Keratinocyte (primary cell): ENCODE measurements at regions not wholly inside any gene's neighbourhood (a gene's known extent, or its start where the extent isn't known, plus 50 kb on each side); places are given as distances from the start of the nearest gene placed in this dataset.

Experiments used
- DNase-seq: peaks from one replicate; pipeline ENCODE4 v3.0.0-alpha.2; 2011; ENCODE audit warnings: low read depth, missing footprints, low spot score
- FAIRE-seq: peaks from 2 replicates; lab custom pipeline; 2011; peaks lifted over from hg19 to GRCh38; lab: Jason Lieb, UNC
- H2AFZ ChIP-seq: 2 replicates; pipeline ENCODE4 v1.6.0; 2012; ENCODE audit warnings: low read length, control low read depth, inconsistent platforms; ENCODE audit not compliant: control insufficient read depth
- H3K27ac ChIP-seq: 2 replicates; pipeline ENCODE4 v1.5.1; 2011; ENCODE audit warnings: low read length; ENCODE audit not compliant: control insufficient read depth, insufficient read depth
- H3K27me3 ChIP-seq: 3 replicates; pipeline ENCODE4 v1.6.0; 2011; ENCODE audit warnings: low read length; ENCODE audit not compliant: control insufficient read depth, insufficient read depth; ENCODE audit errors: extremely low read depth
- H3K36me3 ChIP-seq, 2 experiments: 2 replicates in 1 of 2; 3 replicates in 1 of 2; pipeline ENCODE4 v1.5.1; 2011; ENCODE audit warnings: low read length in 2 of 2, mild to moderate bottlenecking in 1 of 2; ENCODE audit not compliant: control insufficient read depth in 2 of 2, insufficient read depth in 2 of 2; ENCODE audit errors: extremely low read depth in 1 of 2
- H3K4me1 ChIP-seq: 3 replicates; pipeline ENCODE4 v1.5.1; 2011; ENCODE audit warnings: low read length; ENCODE audit not compliant: control insufficient read depth, insufficient read depth; ENCODE audit errors: extremely low read depth
- H3K4me2 ChIP-seq: 3 replicates; pipeline ENCODE4 v1.6.0; 2011; ENCODE audit warnings: low read depth, low read length; ENCODE audit not compliant: control insufficient read depth, insufficient read depth; ENCODE audit errors: extremely low read depth
- H3K4me3 ChIP-seq, 3 experiments: fragments of 200-600 bp in 1 of 3; sonication (generic) in 1 of 3; 2 replicates in 2 of 3; 3 replicates in 1 of 3; pipeline ENCODE4 v1.5.1; 2011 to 2016; ENCODE audit warnings: low read length in 3 of 3, mild to moderate bottlenecking in 3 of 3, control low read depth in 2 of 3, inconsistent platforms in 1 of 3, low read depth in 1 of 3, mixed read lengths in 1 of 3, mixed run types in 1 of 3, moderate library complexity in 1 of 3; ENCODE audit not compliant: control insufficient read depth in 2 of 3, insufficient read depth in 2 of 3; ENCODE audit errors: extremely low read depth in 1 of 3
- H3K79me2 ChIP-seq: 2 replicates; pipeline ENCODE4 v1.6.0; 2012; ENCODE audit warnings: low read length; ENCODE audit not compliant: control insufficient read depth, insufficient read depth
- H3K9ac ChIP-seq: 3 replicates; pipeline ENCODE4 v1.6.0; 2011; ENCODE audit warnings: low read length; ENCODE audit not compliant: control insufficient read depth, insufficient read depth; ENCODE audit errors: extremely low read depth
- H3K9me1 ChIP-seq: 3 replicates; pipeline ENCODE4 v1.6.0; 2011; ENCODE audit warnings: low read length; ENCODE audit not compliant: control insufficient read depth, insufficient read depth; ENCODE audit errors: extremely low read depth
- H3K9me3 ChIP-seq: 2 replicates; pipeline ENCODE4 v1.5.1; 2012; ENCODE audit warnings: low read depth, low read length; ENCODE audit not compliant: control insufficient read depth
- H4K20me1 ChIP-seq: 3 replicates; pipeline ENCODE4 v1.6.0; 2011; ENCODE audit warnings: low read length; ENCODE audit not compliant: control insufficient read depth, insufficient read depth; ENCODE audit errors: extremely low read depth
- EZH2 ChIP-seq: IDR thresholded peaks from one replicate; pipeline ENCODE4 v1.6.1; 2012; ENCODE audit warnings: inconsistent platforms, mild to moderate bottlenecking, low read length, moderate library complexity
- dilution Hi-C: fragments of 300-500 bp; cut with MboI; formaldehyde crosslinking; loops from one replicate; pipeline ENCODE4 v1.7.0; 2020; ENCODE audit warnings: low sequenced_read_pairs; ENCODE audit not compliant: extremely low pct_ligation_motif_present
- TF ChIP-seq, protein P1 (sequence below), 3 experiments: IDR thresholded peaks in 1 of 3; conservative IDR thresholded peaks in 1 of 3; optimal IDR thresholded peaks in 1 of 3; 2 replicates in 2 of 3; 3 replicates in 1 of 3; pipeline versions ENCODE3 to v1.5.1; 2011; ENCODE audit warnings: low read length in 3 of 3, mild to moderate bottlenecking in 3 of 3, moderate library complexity in 2 of 3, control low read depth in 1 of 3, inconsistent platforms in 1 of 3; ENCODE audit not compliant: insufficient read depth in 2 of 3; ENCODE audit errors: extremely low read depth in 1 of 3

DNA sequence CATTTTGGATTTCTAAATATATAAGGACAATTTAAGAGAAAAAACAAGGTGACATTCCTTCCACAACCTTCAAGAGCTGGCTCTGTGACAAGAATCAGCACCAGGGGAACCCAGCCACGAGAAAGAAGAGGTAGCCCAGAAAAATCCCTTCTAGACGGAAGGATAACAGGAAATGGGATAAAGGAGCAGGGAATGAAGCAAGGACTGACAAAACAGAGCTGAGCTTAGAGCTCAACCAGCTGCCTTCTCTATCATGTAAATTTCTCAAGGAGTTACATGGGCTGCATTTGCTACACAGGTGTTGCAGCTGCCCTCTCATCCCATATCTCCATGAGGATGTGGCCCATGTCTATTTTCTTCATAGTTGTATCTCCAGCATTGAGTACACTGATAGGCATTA, 154.2 kb upstream of the PRDX4 start:
- Histone ChIP-seq H4K20me1 (no peaks in the 10 kb centered on the region), H3K4me3 (no peak overlapping the region), H3K4me1 (peaks cover 11% of the 10 kb centered on the region), H2AFZ (no peak overlapping the region), H3K9me3 (no peaks in the 10 kb centered on the region), H3K4me2 (no peak overlapping the region), H3K27me3 (no peaks in the 10 kb centered on the region), H3K9me1 (no peaks in the 10 kb centered on the region), H3K36me3 (no peaks in the 10 kb centered on the region), H3K9ac (no peak overlapping the region), H3K27ac (no peak overlapping the region), H3K79me2 (no peaks in the 10 kb centered on the region)
- dilution Hi-C loops, result no loop called here
- FAIRE-seq (no peak), DNase-seq (no peak)
- TF ChIP-seq, protein P1, sequence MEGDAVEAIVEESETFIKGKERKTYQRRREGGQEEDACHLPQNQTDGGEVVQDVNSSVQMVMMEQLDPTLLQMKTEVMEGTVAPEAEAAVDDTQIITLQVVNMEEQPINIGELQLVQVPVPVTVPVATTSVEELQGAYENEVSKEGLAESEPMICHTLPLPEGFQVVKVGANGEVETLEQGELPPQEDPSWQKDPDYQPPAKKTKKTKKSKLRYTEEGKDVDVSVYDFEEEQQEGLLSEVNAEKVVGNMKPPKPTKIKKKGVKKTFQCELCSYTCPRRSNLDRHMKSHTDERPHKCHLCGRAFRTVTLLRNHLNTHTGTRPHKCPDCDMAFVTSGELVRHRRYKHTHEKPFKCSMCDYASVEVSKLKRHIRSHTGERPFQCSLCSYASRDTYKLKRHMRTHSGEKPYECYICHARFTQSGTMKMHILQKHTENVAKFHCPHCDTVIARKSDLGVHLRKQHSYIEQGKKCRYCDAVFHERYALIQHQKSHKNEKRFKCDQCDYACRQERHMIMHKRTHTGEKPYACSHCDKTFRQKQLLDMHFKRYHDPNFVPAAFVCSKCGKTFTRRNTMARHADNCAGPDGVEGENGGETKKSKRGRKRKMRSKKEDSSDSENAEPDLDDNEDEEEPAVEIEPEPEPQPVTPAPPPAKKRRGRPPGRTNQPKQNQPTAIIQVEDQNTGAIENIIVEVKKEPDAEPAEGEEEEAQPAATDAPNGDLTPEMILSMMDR (optimal IDR thresholded peaks at IDR 0.05 in 1 of 3, IDR thresholded peaks at IDR 0.05 in 1 of 3, conservative IDR thresholded peaks at IDR 0.05 in 1 of 3; ENCODE audit: extremely low read depth in 1 of 3, insufficient read depth in 2 of 3, low read length in 3 of 3), result no peak
- TF ChIP-seq EZH2, result no peak

DNA sequence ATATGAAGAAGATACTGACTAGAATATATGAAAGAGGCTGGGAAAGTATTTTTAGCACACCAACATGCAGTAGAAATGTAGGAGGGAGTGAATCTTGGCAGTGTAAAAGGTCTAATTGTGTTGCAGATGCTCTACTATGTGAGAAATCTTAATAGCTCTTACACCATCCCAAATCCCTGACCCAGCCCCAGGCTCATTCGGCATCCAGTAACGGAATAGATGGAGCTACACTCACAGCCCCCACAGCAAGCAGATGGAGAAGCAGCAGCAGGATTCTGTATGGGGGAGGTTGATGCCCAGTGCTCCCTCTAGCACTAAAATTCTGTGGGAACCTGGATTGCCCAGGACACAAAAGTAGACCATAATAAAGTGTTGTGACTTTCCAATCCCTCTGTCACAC, 153.2 kb upstream of the PRDX4 start:
- Histone ChIP-seq H3K4me3 (no peak overlapping the region), H2AFZ (no peak overlapping the region), H3K27ac (no peak overlapping the region), H3K4me2 (no peak overlapping the region), H3K79me2 (no peaks in the 10 kb centered on the region), H3K36me3 (no peaks in the 10 kb centered on the region), H3K27me3 (no peaks in the 10 kb centered on the region), H3K4me1 (peaks cover 11% of the 10 kb centered on the region), H3K9me1 (no peaks in the 10 kb centered on the region), H4K20me1 (no peaks in the 10 kb centered on the region), H3K9me3 (no peaks in the 10 kb centered on the region), H3K9ac (no peak overlapping the region)
- FAIRE-seq (no peak), DNase-seq (no peak)
- dilution Hi-C loops, result no loop called here
- TF ChIP-seq, protein P1 (optimal IDR thresholded peaks at IDR 0.05 in 1 of 3, IDR thresholded peaks at IDR 0.05 in 1 of 3, conservative IDR thresholded peaks at IDR 0.05 in 1 of 3; ENCODE audit: extremely low read depth in 1 of 3, insufficient read depth in 2 of 3, low read length in 3 of 3), result no peak
- no peak for TF ChIP-seq EZH2
